ENCODE measurements at regions not wholly inside any gene's neighbourhood (a gene's known extent, or its start where the extent isn't known, plus 50 kb on each side); places are given as distances from the start of the nearest gene placed in this dataset.

GRCh38 chr12:114580306-114580705, 103.7 kb downstream of the TBX3 start:
- TF ChIP-seq CTCF (IDR thresholded peaks at IDR 0.05; ENCODE audit: borderline replicate concordance, extremely low read depth, low read length, poor library complexity, severe bottlenecking): no peak
- TF ChIP-seq EZH2 (IDR thresholded peaks at IDR 0.05; ENCODE audit: borderline replicate concordance, low read depth, low read length, severe bottlenecking): no peak

Measured in DND-41 (cell line).